Smooth muscle cell (in vitro differentiated cells): ENCODE measurements at regions not wholly inside any gene's neighbourhood (a gene's known extent, or its start where the extent isn't known, plus 50 kb on each side); places are given as distances from the start of the nearest gene placed in this dataset.
A peak's percentile ranks its signal among the peaks of the same experiment; 100 is the strongest.
"Not testable (repeated sequence)": the region's sequence is repeated elsewhere in the genome, so short reads cannot be mapped to it uniquely, and the experiment has no call there.

Source experiments
- DNase-seq: peaks from one replicate; lab custom pipeline; 2025; ENCODE audit not compliant: unreplicated experiment; lab: John Stamatoyannopoulos, UW
- H2AFZ ChIP-seq: fragments of 200-600 bp; sonication (generic); 2 replicates; pipeline ENCODE4 v1.6.0; 2016; ENCODE audit warnings: antibody characterized with exemption, low read depth, mild to moderate bottlenecking
- H3F3A ChIP-seq: fragments of 200-600 bp; sonication (generic); 2 replicates; pipeline ENCODE4 v1.6.0; 2017; ENCODE audit warnings: antibody characterized with exemption, low read depth
- H3K27ac ChIP-seq: fragments of 200-600 bp; sonication (generic); 2 replicates; pipeline ENCODE4 v1.5.1; 2016; ENCODE audit warnings: low read depth, mild to moderate bottlenecking
- H3K27me3 ChIP-seq: fragments of 200-600 bp; sonication (generic); 2 replicates; pipeline ENCODE4 v1.6.1; 2016; ENCODE audit warnings: low read depth, mild to moderate bottlenecking
- H3K36me3 ChIP-seq: fragments of 200-600 bp; sonication (generic); 2 replicates; pipeline ENCODE4 v1.5.1; 2016; ENCODE audit warnings: low read depth
- H3K4me1 ChIP-seq: fragments of 200-600 bp; sonication (generic); 2 replicates; pipeline ENCODE4 v1.5.1; 2016; ENCODE audit warnings: low read depth
- H3K4me2 ChIP-seq: fragments of 200-600 bp; sonication (generic); 2 replicates; pipeline ENCODE4 v1.6.0; 2016; ENCODE audit warnings: mild to moderate bottlenecking
- H3K4me3 ChIP-seq: fragments of 200-600 bp; sonication (generic); 2 replicates; pipeline ENCODE4 v1.5.1; 2016; ENCODE audit warnings: mild to moderate bottlenecking
- H3K79me2 ChIP-seq: fragments of 200-600 bp; sonication (generic); 2 replicates; pipeline ENCODE4 v1.6.0; 2016; ENCODE audit warnings: low read depth, mild to moderate bottlenecking
- H3K9ac ChIP-seq: fragments of 200-600 bp; sonication (generic); 2 replicates; pipeline ENCODE4 v1.6.0; 2016; ENCODE audit warnings: low read depth
- H3K9me3 ChIP-seq: fragments of 200-600 bp; sonication (generic); replicated peaks from 2 replicates; pipeline ENCODE4 v1.5.1; 2016; ENCODE audit warnings: low read depth
- H4K20me1 ChIP-seq: fragments of 200-600 bp; sonication (generic); 2 replicates; pipeline ENCODE4 v1.6.0; 2016; ENCODE audit warnings: low read depth
- WGBS: methylation state at CpG from one replicate; pipeline ENCODE4 v1.1.7; 2016; ENCODE audit warnings: low lambda C conversion rate; 5-methylcytosine and 5-hydroxymethylcytosine counted together
- TF ChIP-seq, protein P1 (sequence below): fragments of 200-600 bp; sonication (generic); IDR thresholded peaks from 2 replicates; pipeline ENCODE4 v1.5.1; 2017; ENCODE audit warnings: borderline replicate concordance, mild to moderate bottlenecking, antibody characterized with exemption; ENCODE audit not compliant: insufficient read depth, poor library complexity, severe bottlenecking

DNA sequence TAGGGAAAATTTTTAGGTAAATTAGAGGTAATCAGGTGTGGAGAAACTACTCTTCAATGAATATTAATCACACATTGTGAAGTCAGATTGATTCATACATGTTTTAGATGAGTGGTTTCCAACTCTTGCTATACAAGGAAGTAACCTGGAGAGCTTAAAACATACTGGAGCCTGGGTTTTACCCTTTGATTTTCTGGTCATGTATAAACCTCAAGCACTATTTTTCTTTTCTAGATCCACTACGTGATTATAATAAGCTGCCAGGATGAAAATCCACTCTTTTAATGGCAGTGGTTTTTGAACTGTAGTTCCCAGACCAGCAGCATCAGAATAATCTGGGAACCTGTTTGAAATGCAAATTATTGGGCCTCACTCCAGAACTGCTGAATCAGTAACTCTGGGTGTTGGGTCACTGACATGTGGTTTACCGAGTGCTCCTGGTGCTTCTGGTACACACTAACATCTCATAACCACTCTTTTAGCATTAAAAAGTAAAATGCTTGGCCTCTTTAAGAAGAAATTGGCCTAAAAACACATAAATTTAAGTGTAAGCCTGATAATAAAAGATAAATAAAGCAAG, 63.4 kb downstream of the DCAF12L1 start:
- WGBS, result 56% methylated on average over 2 of the region's 2 CpGs
- Histone ChIP-seq H2AFZ (no peak overlapping the region), H3K9ac (no peak overlapping the region), H3F3A (no peaks in the 10 kb centered on the region), H3K27me3 (no peaks in the 10 kb centered on the region), H3K36me3 (no peaks in the 10 kb centered on the region), H3K27ac (no peak overlapping the region), H3K4me1 (no peaks in the 10 kb centered on the region), H3K4me3 (no peak overlapping the region), H3K79me2 (no peaks in the 10 kb centered on the region), H4K20me1 (no peaks in the 10 kb centered on the region), H3K4me2 (no peak overlapping the region), H3K9me3 (no peaks in the 10 kb centered on the region)
- DNase-seq, result no peak
- TF ChIP-seq, protein P1, sequence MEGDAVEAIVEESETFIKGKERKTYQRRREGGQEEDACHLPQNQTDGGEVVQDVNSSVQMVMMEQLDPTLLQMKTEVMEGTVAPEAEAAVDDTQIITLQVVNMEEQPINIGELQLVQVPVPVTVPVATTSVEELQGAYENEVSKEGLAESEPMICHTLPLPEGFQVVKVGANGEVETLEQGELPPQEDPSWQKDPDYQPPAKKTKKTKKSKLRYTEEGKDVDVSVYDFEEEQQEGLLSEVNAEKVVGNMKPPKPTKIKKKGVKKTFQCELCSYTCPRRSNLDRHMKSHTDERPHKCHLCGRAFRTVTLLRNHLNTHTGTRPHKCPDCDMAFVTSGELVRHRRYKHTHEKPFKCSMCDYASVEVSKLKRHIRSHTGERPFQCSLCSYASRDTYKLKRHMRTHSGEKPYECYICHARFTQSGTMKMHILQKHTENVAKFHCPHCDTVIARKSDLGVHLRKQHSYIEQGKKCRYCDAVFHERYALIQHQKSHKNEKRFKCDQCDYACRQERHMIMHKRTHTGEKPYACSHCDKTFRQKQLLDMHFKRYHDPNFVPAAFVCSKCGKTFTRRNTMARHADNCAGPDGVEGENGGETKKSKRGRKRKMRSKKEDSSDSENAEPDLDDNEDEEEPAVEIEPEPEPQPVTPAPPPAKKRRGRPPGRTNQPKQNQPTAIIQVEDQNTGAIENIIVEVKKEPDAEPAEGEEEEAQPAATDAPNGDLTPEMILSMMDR, result no peak

DNA sequence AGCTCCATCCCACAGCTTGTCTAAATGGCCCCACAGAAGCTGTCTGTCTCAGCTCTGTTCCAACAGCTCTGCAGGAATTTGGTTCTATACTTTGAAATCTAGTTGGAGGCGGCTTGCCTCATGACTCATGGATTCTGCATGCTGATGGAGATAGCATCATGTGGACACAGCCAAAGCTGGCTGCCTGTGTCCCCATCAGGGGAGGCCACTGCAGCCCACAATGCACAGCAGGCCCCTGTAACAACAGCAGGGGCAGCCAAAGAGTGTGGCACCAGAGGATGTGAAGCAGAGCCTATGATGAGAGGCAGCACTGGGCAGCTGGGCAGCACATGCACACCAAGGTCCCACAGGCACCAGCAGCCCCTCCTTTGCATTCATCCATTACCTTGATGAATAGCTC, 67.2 kb downstream of the DCAF12L1 start:
- DNase-seq, result no peak
- WGBS, result 18% methylated on average over 1 of the region's 1 CpG
- no peaks in the 10 kb centered on the region for H3K27me3 ChIP-seq

DNA sequence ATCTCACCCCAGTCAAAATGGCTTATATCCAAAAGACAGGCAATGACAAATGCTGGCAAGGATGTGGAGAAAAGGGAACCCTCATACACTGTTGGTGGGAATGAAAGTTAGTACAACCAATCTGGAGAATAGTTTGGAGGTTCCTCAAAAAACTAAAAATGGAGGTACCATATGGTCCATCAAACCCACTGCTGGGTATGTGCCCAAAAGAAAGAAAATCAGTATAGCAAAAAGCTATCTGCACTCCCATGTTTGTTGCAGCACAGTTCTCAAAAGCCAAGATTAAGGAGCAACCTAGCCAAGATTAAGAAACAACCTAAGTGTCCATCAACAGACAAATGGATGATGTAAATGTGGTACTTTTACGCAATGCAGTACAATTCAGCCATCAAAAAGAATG, 70.7 kb downstream of the DCAF12L1 start:
- Histone ChIP-seq H3K36me3 (no peaks in the 10 kb centered on the region), H3K4me3 (no peak overlapping the region), H3K9me3 (peaks cover 3% of the 10 kb centered on the region), H3K27ac (no peak overlapping the region), H3K4me1 (no peaks in the 10 kb centered on the region), H3K79me2 (no peaks in the 10 kb centered on the region), H4K20me1 (no peaks in the 10 kb centered on the region), H2AFZ (no peak overlapping the region), H3K4me2 (no peak overlapping the region), H3F3A (no peaks in the 10 kb centered on the region), H3K27me3 (no peaks in the 10 kb centered on the region), H3K9ac (no peak overlapping the region)
- WGBS, result 87% methylated on average over 1 of the region's 1 CpG
- no peak for DNase-seq
- TF ChIP-seq, protein P1, result no peak

More for the DNA sequence above, 67.2 kb downstream of the DCAF12L1 start:
- Histone ChIP-seq H3F3A (no peaks in the 10 kb centered on the region), H2AFZ (no peak overlapping the region), H4K20me1 (no peaks in the 10 kb centered on the region), H3K27ac (no peak overlapping the region), H3K4me1 (no peaks in the 10 kb centered on the region), H3K79me2 (no peaks in the 10 kb centered on the region), H3K4me3 (no peak overlapping the region), H3K4me2 (no peak overlapping the region), H3K9me3 (no peaks in the 10 kb centered on the region), H3K9ac (no peak overlapping the region), H3K36me3 (no peaks in the 10 kb centered on the region)
- TF ChIP-seq, protein P1, result no peak

DNA sequence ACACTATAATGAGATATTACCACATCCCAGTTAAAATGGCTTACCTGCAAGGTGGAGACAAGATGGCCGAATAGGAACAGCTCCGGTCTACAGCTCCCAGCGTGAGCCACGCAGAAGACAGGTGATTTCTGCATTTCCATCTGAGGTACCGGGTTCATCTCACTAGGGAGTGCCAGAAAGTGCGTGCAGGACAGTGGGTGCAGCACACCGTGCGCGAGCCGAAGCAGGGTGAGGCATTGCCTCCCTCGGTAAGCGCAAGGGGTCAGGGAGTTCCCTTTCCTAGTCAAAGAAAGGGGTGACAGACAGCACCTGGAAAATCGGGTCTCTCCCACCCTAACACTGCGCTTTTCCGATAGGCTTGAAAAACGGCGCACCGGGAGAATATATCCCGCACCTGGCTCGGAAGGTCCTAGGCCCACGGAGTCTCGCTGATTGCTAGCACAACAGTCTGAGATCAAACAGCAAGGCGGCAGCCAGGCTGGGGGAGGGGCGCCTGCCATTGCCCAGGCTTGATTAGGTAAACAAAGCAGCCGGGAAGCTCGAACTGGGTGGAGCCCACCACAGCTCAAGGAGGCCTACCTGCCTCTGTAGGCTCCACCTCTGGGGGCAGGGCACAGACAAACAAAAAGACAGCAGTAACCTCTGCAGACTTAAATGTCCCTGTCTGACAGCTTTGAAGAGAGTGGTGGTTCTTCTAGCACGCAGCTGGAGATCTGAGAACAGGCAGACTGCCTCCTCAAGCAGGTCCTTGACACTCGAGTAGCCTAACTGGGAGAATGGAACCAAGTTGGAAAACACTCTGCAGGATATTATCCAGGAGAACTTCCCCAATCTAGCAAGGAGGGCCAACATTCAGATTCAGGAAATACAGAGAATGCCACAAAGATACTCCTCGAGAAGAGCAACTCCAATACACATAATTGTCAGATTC, 92.5 kb downstream of the DCAF12L1 start:
- H3F3A ChIP-seq, H4K20me1 ChIP-seq, DNase-seq, H3K9me3 ChIP-seq, H3K79me2 ChIP-seq, H3K36me3 ChIP-seq, H3K4me1 ChIP-seq, H3K27me3 ChIP-seq, H3K9ac ChIP-seq, H3K27ac ChIP-seq: not testable (repeated sequence)
- Histone ChIP-seq H3K4me2 (peak overlapping the region; percentile 51), H2AFZ (peak overlapping the region; percentile 58), H3K4me3 (peak overlapping the region; percentile 41)
- WGBS, result 53% methylated on average over 29 of the region's 29 CpGs
